IPS-11a (cell line): ENCODE measurements at regions not wholly inside any gene's neighbourhood (a gene's known extent, or its start where the extent isn't known, plus 50 kb on each side); places are given as distances from the start of the nearest gene placed in this dataset.

ENCODE experiments used
- H3K4me3 ChIP-seq: one replicate; pipeline ENCODE4 v1.5.1; 2013; ENCODE audit warnings: low read depth, low read length, control low read depth

DNA sequence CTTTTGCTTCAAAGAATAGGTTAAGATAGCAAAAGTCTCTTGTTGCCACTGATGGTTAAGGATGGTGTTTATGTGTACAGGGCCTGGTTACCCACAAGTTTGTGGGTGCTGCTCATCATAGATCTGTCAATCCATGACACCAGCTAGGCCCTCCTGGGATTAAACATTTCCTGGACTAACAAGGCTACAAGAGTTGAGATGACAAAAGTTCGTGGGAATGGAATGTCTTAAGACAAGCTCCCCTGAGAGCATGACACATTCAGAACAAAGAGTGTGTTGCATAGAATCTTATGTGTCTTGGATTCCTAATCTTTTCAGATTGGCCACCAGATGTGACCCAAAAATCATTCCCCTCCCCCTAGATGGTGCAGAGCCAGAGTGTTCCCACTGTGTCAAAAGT lies 592.5 kb upstream of the USP15 start:
- H3K4me3 ChIP-seq: no peak overlapping the region

DNA sequence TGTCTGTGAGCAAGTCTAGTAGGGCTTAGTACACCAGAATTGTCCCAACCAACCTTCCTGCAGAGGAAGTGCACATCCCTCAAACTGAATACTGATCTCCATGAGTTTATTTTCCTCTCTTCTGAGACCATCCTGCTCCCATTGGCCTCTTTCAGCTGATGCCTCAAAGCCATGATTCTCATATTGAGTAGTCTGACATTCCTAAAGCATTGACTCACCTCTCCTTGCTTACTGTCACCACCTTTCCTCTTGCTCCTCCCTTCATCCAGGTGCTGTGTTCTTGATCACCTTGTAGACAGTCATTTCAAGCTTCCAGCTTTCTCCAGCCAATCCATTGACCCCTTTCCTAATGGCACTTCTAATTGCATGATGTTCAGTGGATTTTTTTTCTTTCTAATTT lies 583.7 kb upstream of the USP15 start:
- no peak overlapping the region for H3K4me3 ChIP-seq

DNA sequence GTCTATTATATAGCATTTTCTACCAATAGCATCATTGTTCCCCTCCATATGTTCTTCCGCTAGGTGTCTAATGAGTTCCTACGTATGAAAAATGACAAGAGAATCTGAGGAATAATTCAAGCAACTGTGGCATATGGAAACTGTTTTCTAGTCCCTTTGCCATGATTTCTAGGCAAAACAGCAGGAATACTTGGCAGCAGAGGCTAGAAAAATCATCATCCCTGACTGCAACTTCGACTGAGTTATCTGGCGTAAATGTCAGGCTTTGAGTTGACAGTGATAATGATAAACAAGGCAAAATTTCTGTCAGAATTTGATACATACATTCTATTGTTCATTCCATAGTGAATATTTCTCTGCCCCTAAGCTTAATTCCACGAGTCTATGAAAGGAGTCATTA lies 572.8 kb upstream of the USP15 start:
- no peak overlapping the region for H3K4me3 ChIP-seq

DNA sequence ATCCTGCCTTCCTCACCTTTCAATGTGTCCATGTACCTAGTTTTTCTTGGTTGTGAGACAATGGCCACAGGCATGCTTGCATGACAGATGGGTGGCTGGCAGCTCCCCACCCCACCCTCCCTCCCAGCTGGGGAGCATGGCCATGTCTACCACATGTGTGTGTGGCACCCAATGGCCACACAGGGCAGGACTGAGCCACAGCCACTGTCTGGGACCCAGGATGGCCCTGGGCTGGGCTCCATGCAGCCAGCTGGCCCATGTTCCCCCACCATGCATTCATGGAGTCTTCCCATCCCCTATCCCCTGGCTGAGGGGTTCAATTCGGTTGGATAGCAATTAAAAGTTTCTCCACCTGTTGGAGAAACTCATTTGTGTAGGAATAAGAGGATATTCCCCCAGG lies 566.0 kb upstream of the USP15 start:
- no peak overlapping the region for H3K4me3 ChIP-seq

DNA sequence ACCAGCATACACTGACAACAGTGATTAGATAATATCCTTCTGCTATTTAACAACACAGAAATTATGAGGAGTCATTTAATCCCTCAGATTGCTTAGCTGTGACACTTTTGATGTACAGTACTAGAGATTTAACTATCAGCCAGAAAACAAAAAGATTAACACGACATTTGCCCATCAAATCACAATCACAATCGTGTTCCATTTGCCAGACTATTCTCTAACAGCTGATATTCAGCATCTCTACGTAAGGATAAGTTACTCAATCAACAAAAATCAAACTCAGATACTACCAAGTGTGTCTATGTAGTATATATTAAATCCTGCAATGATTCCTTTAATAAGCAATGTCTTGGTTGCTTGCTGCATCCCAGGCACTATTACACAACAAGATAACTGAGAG lies 558.7 kb upstream of the USP15 start:
- H3K4me3 ChIP-seq: no peak overlapping the region

DNA sequence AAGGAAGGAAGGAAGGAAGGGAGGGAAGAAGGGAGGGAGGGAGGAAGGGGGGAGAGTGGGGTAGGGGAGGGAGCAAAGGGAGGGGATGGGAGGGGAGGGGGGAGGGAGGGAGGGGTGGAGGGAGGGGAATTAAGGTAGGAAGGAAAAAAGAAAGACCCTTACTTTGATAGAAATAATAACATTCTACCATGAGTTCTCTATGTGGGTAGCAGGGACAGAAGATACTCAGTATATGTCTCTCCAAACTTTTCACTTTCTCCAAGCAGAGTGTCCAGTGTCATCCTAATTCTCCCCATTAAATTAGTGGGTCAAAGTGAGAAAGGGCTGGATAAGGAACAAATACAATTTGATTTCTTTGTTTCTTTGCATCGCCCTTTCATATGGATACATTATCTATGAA lies 553.4 kb upstream of the USP15 start:
- H3K4me3 ChIP-seq: no peak overlapping the region

DNA sequence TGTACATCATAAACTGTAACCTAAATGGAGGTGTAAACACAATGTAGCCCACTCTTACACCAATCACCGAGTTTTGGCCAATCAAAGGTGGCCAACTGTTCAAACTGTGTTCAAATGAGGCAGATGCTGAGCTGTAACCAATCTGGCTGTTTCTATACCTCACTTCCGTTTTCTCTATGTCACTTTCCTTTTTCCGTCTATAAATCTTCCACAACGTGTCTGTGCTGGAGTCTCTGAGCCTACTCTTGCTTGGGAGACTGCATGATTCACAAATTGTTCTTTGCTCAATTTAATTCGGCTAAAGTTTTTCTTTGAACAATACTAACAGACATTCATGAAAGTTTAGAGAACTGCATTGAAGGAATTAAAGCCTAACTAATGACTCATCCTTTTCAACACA lies 547.1 kb upstream of the USP15 start:
- no peak overlapping the region for H3K4me3 ChIP-seq

DNA sequence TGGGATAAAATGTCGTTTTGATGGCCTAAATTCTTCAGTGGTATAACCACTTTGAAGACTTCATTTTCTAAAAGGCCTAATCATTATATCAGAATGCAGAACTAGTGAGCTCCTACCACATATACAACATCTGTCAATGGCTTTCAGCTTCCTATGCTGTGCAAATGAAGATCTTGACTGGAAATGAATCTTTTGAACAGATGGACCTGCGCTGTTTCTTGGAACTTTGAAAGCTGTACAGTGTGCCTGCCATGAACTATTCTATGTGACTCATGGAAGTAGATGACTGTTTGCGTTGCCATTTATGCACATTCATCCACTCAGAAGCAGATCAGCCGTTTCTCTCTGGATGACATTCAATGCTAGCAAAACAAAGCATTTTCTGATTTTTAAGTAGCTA lies 542.2 kb upstream of the USP15 start:
- no peak overlapping the region for H3K4me3 ChIP-seq

DNA sequence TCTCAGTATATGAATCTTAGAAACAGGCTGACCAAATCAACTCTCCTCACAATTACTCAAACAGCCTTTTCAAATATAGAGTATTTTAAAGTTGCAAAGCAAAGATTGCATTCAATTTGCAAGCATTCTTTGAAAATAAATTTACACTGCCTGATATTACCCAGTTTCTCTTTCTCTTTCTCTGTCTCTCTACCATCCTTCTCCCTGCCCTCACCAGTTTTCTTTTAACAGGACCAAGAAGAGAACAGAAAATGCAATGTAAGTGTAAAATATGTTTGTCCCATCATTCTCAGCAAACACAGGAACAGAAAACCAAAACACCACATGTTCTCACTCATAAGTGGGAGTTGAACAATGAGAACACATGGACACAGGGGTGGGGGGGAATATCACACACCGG lies 520.3 kb upstream of the USP15 start:
- H3K4me3 ChIP-seq: no peak overlapping the region

DNA sequence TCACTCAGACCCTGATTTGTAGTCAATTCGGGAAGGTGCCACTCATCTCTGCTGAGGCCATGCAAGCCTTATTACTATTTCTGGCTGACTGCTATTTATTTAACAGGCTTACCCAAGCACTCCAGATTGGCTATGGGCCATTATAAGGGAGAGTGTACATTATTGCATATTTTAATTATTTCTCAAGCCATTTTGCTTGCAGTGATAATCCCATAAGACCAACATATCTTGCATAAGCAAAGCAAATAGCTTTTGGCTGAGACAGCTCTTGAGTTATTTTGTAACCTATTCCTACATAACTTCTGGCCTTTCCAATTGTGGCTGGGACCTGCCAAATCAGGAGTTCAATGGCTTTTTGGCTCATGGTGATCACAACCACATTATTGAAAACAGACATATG lies 509.6 kb upstream of the USP15 start:
- no peak overlapping the region for H3K4me3 ChIP-seq

DNA sequence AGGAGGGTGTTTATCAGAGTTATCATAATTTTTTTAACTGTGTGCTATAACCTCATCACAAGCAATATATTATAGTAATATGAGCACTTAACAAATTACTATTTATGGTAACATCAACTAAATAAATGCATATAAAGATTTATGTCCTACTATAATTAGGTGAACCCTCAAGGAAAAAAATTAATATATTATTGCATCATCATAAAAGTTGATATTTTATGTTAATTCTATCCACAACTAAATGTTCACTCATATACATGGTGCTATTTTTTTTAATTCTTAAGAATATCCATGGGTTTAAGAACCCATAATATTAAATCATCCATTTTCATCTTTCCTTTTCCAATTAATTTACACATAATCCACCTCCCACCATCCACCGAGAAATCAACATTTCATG lies 506.0 kb upstream of the USP15 start:
- H3K4me3 ChIP-seq: no peak overlapping the region

DNA sequence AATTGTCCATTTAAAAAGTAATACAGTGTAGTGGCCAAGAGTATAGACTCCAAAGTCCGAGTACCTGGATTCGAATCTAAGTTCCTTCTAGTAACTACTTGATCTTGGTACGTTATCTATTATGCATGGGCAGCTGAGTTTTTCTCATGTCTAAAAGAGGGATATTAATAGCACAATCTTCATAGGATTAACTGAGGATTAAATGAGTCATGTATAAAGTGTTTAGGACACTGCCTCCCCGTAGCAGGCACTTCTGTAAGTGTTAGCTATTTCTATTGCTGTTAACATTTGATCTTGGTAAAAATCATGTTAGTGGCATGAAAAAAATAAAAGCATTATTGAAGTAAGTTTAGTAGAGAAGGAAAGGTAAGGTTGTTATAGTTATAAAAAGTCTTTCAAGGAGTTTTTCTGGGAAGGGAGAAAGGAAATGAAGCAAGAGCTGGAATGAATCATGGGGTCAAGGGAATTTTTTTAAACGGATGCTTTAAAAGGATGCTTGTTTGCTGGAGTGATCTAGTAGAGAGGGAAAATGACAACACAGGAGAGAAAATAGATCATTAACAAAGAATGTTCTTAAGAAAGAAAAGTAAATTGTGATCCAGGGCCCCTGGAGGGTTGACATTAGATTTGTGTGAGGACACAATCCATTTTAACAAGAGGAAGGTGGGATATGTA lies 502.2 kb upstream of the USP15 start:
- no peak overlapping the region for H3K4me3 ChIP-seq

DNA sequence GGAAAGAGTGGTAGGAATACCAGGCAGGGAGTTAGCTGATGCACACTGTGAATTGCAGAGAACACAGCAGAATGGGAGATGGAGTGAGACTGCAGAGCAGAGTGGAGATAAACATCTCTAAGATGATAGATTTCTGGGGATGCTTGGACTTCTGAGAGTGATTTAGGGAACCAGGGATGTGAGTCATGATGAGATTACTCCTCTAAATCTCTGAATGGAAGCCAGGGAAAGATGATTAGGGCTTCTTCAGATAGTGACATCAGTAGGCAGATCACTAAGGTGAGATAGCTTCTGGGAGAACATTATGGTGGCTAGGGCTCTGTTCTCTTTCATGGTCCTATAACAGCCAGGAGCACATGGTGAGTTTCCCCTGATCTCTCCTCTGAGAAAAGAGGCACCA lies 501.5 kb upstream of the USP15 start:
- H3K4me3 ChIP-seq: no peak overlapping the region

DNA sequence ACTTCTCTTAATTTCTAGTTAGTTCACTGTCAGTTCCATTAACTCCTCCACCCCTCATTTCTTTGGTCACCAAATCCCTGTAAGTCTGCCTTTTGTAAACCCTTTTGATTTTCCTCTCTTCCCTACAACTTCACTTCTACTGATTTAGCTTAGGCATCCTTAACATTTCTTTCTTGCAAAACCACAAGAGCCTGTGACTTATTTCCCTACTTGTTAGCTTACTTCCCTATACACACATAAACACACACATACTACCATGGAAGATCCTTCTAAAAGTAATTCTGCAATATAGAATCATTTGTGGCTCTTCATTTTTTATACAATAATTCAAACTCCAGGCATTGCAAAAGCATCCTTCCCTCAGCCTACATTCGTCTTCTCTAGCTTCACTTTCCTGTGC lies 494.3 kb upstream of the USP15 start:
- H3K4me3 ChIP-seq: no peak overlapping the region

DNA sequence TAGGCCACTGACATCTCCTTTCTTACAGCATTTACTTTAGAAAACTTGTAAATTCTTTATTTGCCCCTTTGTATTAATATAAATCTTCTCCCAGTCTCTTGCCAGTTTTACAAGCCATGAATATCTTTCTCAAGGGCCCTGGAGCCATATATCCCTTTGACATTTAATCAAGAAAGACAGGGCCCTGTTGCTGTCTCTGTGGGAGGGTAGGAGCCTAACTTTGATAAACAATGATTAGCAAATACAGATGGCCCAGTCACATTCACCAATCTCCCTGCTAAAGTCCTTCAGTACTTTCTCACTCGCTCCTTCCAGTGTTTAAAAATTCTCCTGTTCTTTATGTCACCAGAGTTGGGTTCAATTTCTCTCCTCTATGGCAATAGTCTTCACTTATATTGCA lies 479.8 kb upstream of the USP15 start:
- no peak overlapping the region for H3K4me3 ChIP-seq

DNA sequence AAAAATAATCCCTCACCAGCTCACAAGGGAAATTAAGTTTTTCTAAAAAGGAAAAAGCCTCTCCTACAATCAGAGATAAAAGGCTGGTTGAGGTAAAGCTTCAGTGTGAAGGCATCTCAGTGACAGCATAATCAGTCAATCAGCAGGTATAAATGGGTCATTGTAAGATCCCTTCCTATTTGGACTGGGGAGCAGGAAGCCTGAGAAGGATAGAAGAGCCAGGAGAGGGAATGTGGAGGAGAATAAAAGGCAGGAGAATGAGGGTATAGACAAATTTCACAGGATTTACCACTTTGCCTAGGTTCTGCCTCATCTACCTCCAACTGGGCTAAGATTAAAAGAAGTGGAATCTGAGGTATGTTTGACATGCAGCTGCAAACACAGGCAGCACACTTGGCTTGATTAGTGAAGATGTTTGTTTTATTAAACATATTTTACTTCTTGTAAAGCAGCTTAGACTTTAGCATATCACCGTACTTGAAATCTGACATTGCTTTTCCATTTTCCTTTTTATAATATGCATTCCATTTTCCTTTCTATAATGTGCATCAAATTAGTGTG lies 479.1 kb upstream of the USP15 start:
- H3K4me3 ChIP-seq: no peak overlapping the region

DNA sequence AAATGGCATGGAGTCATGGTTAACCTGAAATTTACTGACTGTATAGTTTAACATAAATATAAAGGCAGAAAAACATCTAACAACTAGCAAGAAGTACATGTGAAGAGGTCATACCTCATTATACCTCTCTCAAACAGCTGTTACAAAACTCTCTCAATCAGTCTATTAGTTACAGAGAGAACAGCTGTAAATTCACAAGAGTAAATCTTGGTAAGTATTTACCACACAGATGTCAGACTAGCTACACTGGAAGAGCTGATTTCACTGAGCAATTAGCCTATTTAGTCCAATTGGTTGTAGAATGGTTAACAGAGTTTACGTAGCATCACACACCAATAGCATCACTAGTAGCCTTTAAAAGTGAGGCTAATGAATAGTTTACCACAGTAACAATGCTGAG lies 463.4 kb upstream of the USP15 start:
- no peak overlapping the region for H3K4me3 ChIP-seq

DNA sequence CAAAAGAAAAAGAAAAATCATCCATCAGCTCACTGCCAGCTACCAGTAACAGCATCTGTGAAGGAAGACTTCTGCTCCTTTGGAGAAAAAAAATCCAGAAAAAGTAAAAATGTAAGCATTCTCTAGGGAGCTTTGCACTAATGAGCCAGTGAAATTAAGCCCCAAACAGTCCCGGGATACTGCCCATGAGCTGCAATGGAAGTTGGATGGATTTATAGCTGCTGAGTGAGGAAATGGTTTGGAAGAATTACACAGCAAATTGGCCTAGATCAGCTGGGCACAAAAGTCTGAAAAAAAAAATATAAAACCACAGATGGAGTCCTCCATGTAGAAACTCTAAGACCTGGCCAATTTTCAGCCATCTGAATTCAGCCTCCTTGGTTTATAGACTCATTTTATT lies 462.9 kb upstream of the USP15 start:
- no peak overlapping the region for H3K4me3 ChIP-seq

DNA sequence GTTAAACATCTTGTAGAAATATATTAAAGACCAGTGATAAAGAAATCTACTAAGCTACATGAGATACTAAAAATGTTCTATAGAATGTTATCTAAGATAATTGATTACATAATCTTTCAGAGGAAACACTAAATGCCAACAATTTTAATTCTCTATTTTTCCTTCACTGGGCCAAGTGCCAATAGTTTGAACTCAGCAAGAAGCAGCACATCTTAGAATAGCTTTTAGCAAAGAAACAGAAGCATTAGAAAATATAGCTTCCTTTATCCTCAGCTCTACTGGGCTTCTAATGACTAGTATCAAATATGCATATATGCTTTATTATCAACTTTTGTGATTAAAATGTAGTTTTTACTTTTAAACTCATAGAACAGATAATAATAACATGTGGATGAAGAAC lies 461.4 kb upstream of the USP15 start:
- no peak overlapping the region for H3K4me3 ChIP-seq

DNA sequence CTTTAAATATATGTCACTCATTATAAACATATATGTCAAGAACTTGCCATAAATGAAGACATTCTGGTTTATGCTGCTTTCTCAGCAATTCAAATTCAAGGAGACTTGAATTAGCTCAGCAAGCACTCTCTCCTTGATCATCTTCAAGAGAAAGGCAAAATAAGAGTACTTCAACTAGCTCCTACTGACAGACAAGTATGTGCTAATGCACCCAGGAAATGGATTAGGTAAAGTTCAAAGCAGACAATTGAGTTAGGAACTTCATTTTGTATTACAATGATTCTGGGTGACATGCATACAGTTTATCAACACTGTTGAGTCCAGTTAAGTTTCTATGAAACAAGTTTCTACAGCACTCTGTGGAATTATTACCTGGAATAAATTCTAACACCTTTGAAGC lies 455.9 kb upstream of the USP15 start:
- H3K4me3 ChIP-seq: no peak overlapping the region

DNA sequence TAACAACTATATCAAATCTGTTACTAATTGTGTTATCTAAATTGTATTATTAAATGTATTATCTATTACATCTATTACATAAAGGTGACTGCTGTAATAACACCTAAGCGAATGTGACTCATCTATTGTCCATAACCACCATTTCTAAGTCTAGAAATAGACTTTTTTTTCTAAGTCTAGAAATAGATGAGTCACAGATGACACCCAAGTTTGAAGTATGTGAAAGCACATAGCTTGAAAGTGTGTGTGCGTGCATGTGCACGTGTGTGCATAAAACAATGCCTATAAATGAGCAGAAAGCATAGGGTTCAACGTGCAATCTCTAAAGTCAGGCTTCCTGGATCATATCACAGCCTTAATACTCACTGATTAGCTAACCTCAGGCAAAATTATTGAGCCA lies 451.3 kb upstream of the USP15 start:
- H3K4me3 ChIP-seq: no peak overlapping the region

DNA sequence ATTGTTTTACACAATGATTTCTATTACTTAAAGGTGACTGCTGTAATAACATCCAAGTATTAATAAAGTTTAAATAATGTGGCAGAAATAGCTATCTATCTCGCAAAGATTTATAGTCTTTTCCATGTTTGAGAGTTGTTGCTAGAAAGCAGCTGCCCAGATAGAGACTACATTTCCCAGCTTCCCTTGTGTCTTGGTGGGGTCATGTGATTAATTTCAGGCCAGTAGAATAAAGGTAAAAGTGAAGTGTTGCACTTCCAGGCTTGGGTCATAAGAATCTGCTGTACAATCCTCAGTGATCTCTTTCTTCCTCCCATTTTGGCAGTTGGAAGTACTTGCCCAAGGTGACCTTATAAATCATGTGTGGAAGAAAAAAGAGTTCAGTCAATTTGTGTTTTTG lies 449.7 kb upstream of the USP15 start:
- no peak overlapping the region for H3K4me3 ChIP-seq

DNA sequence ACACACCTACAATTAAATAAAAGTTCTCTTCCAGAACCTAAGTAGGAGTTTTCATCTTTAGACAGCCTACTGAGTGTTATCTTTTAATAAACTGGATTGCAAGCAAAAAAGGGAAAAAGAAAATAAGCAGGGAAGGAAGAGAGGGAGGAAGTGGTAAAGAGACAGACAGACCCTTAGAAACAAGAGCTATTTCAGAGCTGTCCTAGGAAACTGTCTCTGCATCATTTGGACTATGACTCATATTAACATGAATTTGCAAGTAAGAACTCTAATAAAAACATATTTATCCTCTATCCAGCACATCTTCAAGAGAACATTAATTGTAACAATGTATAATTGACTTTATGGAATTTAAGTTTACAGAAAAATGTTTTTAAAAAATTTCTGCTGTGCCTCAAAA lies 438.8 kb upstream of the USP15 start:
- no peak overlapping the region for H3K4me3 ChIP-seq
